OCI-LY7 (cell line): ENCODE measurements at regions not wholly inside any gene's neighbourhood (a gene's known extent, or its start where the extent isn't known, plus 50 kb on each side); places are given as distances from the start of the nearest gene placed in this dataset.

Experiments used
- BruUV-seq: library from RNA; stranded (reverse); fragments of 400-500 nt; replicated peaks from 2 replicates; lab custom pipeline; 2021; lab: Mats Ljungman, UMichigan
- CTCF ChIA-PET: fragments of 300-600 bp; sonication (Branson Sonifier 250); formaldehyde crosslinking; loops from one replicate; lab custom pipeline; 2022; ENCODE audit warnings: antibody characterized with exemption; ENCODE audit not compliant: unreplicated experiment; lab: Charles Lee
- POLR2A ChIA-PET: fragments of 300-600 bp; sonication (Branson Sonifier 250); formaldehyde crosslinking; loops from one replicate; lab custom pipeline; 2022; ENCODE audit warnings: antibody characterized with exemption; lab: Charles Lee
- DNase-seq: peaks from one replicate; pipeline ENCODE4 v3.0.0-alpha.2; 2015; ENCODE audit warnings: low spot score
- H2AFZ ChIP-seq: fragments of 200-600 bp; sonication (generic), shearing (Covaris generic); 2 replicates; pipeline ENCODE4 v1.6.1; 2014; ENCODE audit warnings: mild to moderate bottlenecking, antibody characterized with exemption, low read length, moderate library complexity
- H3K27ac ChIP-seq: fragments of 200-600 bp; sonication (generic); 2 replicates; pipeline ENCODE4 v1.5.1; 2014; ENCODE audit warnings: mixed run types, low read depth, mild to moderate bottlenecking, moderate library complexity, low read length, inconsistent platforms; ENCODE audit not compliant: poor library complexity, severe bottlenecking
- H3K36me3 ChIP-seq: fragments of 200-600 bp; sonication (generic); 2 replicates; pipeline ENCODE4 v1.6.1; 2014; ENCODE audit warnings: mild to moderate bottlenecking, antibody characterized with exemption, low read length, moderate library complexity, mixed read lengths; ENCODE audit not compliant: insufficient read depth
- H3K4me1 ChIP-seq: fragments of 200-600 bp; sonication (generic); 2 replicates; pipeline ENCODE4 v1.5.1; 2014; ENCODE audit warnings: mild to moderate bottlenecking, low read length; ENCODE audit not compliant: insufficient read depth, poor library complexity, severe bottlenecking
- H3K4me2 ChIP-seq: fragments of 200-600 bp; sonication (generic); 2 replicates; pipeline ENCODE4 v1.6.1; 2014; ENCODE audit warnings: mild to moderate bottlenecking, low read length
- H3K4me3 ChIP-seq: fragments of 200-600 bp; sonication (generic); 2 replicates; pipeline ENCODE4 v1.5.1; 2014; ENCODE audit warnings: mild to moderate bottlenecking, low read depth, low read length; ENCODE audit not compliant: poor library complexity, severe bottlenecking
- H3K79me2 ChIP-seq: fragments of 200-600 bp; sonication (generic); 2 replicates; pipeline ENCODE4 v1.6.1; 2016; ENCODE audit warnings: low read depth, mild to moderate bottlenecking, low read length, moderate library complexity, mixed read lengths; ENCODE audit not compliant: insufficient read depth
- H3K9me2 ChIP-seq: fragments of 200-600 bp; sonication (generic); 2 replicates; pipeline ENCODE4 v1.6.1; 2016; ENCODE audit warnings: mild to moderate bottlenecking, low read length, mixed read lengths; ENCODE audit not compliant: insufficient read depth
- H3K9me3 ChIP-seq: fragments of 200-600 bp; sonication (generic); 2 replicates; pipeline ENCODE4 v1.6.1; 2014; ENCODE audit warnings: mild to moderate bottlenecking, mixed run types, low read length, mixed read lengths
- H4K20me1 ChIP-seq: fragments of 200-600 bp; sonication (generic); 2 replicates; pipeline ENCODE4 v1.6.1; 2014; ENCODE audit warnings: mild to moderate bottlenecking, antibody characterized with exemption, low read length, moderate library complexity, mixed read lengths; ENCODE audit not compliant: insufficient read depth
- EZH2phosphoT487 ChIP-seq: fragments of 200-600 bp; sonication (generic); IDR thresholded peaks from 2 replicates; pipeline ENCODE4 v1.6.1; 2018; ENCODE audit warnings: low read depth, borderline replicate concordance, mild to moderate bottlenecking, mixed run types, antibody characterized with exemption, low read length, moderate library complexity, mixed read lengths
- intact Hi-C: fragments of 100-400 bp; cut with micrococcal nuclease; formaldehyde crosslinking; loops from one replicate; pipeline ENCODE4 v1.10.0; 2022; ENCODE audit not compliant: unreplicated experiment
- TF ChIP-seq, protein P1 (sequence below): fragments of 200-600 bp; sonication (generic); conservative IDR thresholded peaks from 2 replicates; pipeline ENCODE4 v1.5.1; 2014; ENCODE audit warnings: mild to moderate bottlenecking, antibody characterized with exemption, low read length, moderate library complexity, mixed read lengths

DNA sequence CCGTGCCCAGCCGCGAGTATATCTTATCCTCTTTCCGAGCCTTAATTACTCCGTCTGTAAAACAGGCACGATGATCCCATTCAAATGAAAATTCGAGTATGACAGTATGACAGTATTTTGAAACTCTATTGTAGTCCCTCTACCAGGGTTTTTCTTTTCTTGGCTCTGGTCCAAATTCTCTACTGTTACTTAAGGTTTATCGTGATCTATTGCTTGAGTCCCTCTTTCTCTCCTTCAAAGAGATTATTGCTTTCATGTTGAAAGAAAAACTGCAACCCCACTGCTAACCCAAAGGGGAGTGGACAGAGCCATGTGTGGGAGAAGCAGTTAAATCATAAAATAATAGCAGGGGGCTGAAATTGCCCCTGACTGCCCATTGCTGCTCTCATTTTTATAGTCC lies 1156.6 kb upstream of the AUTS2 start:
- intact Hi-C loops, result no loop called here
- H3K36me3 ChIP-seq, result no peaks in the 10 kb centered on the region
- no peaks in the 10 kb centered on the region for H3K9me2 ChIP-seq
- no peaks in the 10 kb centered on the region for H3K4me1 ChIP-seq
- no peaks in the 10 kb centered on the region for H3K9me3 ChIP-seq
- no peak for DNase-seq
- TF ChIP-seq, protein P1, sequence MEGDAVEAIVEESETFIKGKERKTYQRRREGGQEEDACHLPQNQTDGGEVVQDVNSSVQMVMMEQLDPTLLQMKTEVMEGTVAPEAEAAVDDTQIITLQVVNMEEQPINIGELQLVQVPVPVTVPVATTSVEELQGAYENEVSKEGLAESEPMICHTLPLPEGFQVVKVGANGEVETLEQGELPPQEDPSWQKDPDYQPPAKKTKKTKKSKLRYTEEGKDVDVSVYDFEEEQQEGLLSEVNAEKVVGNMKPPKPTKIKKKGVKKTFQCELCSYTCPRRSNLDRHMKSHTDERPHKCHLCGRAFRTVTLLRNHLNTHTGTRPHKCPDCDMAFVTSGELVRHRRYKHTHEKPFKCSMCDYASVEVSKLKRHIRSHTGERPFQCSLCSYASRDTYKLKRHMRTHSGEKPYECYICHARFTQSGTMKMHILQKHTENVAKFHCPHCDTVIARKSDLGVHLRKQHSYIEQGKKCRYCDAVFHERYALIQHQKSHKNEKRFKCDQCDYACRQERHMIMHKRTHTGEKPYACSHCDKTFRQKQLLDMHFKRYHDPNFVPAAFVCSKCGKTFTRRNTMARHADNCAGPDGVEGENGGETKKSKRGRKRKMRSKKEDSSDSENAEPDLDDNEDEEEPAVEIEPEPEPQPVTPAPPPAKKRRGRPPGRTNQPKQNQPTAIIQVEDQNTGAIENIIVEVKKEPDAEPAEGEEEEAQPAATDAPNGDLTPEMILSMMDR, result no peak
- TF ChIP-seq EZH2phosphoT487, result no peak
- no peak overlapping the region for H3K27ac ChIP-seq
- no TSS peak for BruUV-seq
- POLR2A ChIA-PET, result interaction anchor here (0.7 kb wide), 1 partner anchor 948 kb away, joined by 9 read pairs; no protein-coding TSS in a partner anchor
- H3K4me2 ChIP-seq, result no peak overlapping the region
- no peak overlapping the region for H2AFZ ChIP-seq
- H4K20me1 ChIP-seq, result no peaks in the 10 kb centered on the region
- no peaks in the 10 kb centered on the region for H3K79me2 ChIP-seq
- CTCF ChIA-PET, result no interaction called here
- no peak overlapping the region for H3K4me3 ChIP-seq

GRCh38 chr7:68442931-68443631 lies 1155.2 kb upstream of the AUTS2 start:
- Histone ChIP-seq H3K4me1 (no peaks in the 10 kb centered on the region), H3K36me3 (no peaks in the 10 kb centered on the region), H3K9me2 (no peaks in the 10 kb centered on the region), H3K9me3 (no peaks in the 10 kb centered on the region), H3K4me3 (no peak overlapping the region), H4K20me1 (no peaks in the 10 kb centered on the region), H3K4me2 (no peak overlapping the region), H3K27ac (no peak overlapping the region), H3K79me2 (no peaks in the 10 kb centered on the region), H2AFZ (no peak overlapping the region)
- POLR2A ChIA-PET, result no interaction called here
- no peak for TF ChIP-seq EZH2phosphoT487
- TF ChIP-seq, protein P1, result no peak
- no TSS peak for BruUV-seq
- CTCF ChIA-PET, result no interaction called here
- no peak for DNase-seq
- intact Hi-C loops, result no loop called here

DNA sequence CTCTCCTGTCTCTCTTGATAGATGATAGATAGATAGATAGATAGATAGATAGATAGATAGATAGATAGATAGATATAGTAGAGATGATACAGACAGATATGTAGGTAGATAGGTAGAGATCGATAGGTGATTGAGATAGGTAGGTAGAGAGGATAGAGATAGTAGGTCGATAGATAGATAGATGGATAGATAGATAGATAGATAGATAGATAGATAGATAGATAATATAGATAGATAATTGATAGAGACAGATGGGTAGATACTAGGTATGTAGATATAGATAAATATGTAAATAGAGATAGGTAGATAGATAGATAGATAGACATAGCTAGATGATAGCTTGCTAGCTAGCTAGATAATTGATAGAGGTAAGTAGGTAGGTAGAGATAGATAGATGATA lies 1154.2 kb upstream of the AUTS2 start:
- TF ChIP-seq EZH2phosphoT487, result no peak
- TF ChIP-seq, protein P1, result no peak
- H4K20me1 ChIP-seq, result no peaks in the 10 kb centered on the region
- H2AFZ ChIP-seq, result no peak overlapping the region
- no TSS peak for BruUV-seq
- intact Hi-C loops, result no loop called here
- no peak overlapping the region for H3K4me2 ChIP-seq
- no peak overlapping the region for H3K4me3 ChIP-seq
- no peaks in the 10 kb centered on the region for H3K9me3 ChIP-seq
- H3K27ac ChIP-seq, result no peak overlapping the region
- ChIA-PET POLR2A (no interaction called here), CTCF (no interaction called here)
- no peak for DNase-seq
- H3K4me1 ChIP-seq, result no peaks in the 10 kb centered on the region
- H3K79me2 ChIP-seq, result no peaks in the 10 kb centered on the region
- no peaks in the 10 kb centered on the region for H3K36me3 ChIP-seq
- H3K9me2 ChIP-seq, result no peaks in the 10 kb centered on the region
